PC-9 (cell line): ENCODE measurements at regions not wholly inside any gene's neighbourhood (a gene's known extent, or its start where the extent isn't known, plus 50 kb on each side); places are given as distances from the start of the nearest gene placed in this dataset.

Source experiments
- BruUV-seq: library from RNA; stranded (reverse); fragments of 400-500 nt; replicated peaks from 2 replicates; lab custom pipeline; 2021; lab: Mats Ljungman, UMichigan
- CTCF ChIA-PET: fragments of 300-600 bp; sonication (Branson Sonifier 250); formaldehyde crosslinking; loops from one replicate; lab custom pipeline; 2022; ENCODE audit warnings: antibody characterized with exemption; lab: Charles Lee
- POLR2A ChIA-PET: fragments of 300-600 bp; sonication (Branson Sonifier 250); formaldehyde crosslinking; loops from one replicate; lab custom pipeline; 2022; ENCODE audit warnings: antibody characterized with exemption; ENCODE audit not compliant: unreplicated experiment; lab: Charles Lee
- DNase-seq, 2 experiments: peaks; one replicate each; pipeline versions ENCODE4 v3.0.0 to v3.0.0-alpha.2; 2015 to 2022; ENCODE audit warnings: mixed read lengths in 1 of 2
- H2AFZ ChIP-seq: fragments of 200-600 bp; sonication (generic); 2 replicates; pipeline ENCODE4 v1.8.1; 2017; ENCODE audit warnings: antibody characterized with exemption
- H3F3A ChIP-seq: fragments of 200-600 bp; sonication (generic); 2 replicates; pipeline ENCODE4 v1.8.1; 2017; ENCODE audit warnings: antibody characterized with exemption, mild to moderate bottlenecking, low read depth; ENCODE audit not compliant: insufficient read depth
- H3K27ac ChIP-seq: fragments of 200-600 bp; sonication (generic); 2 replicates; pipeline ENCODE4 v1.6.1; 2016; ENCODE audit warnings: mixed run types
- H3K27me3 ChIP-seq: fragments of 200-600 bp; sonication (generic); 2 replicates; pipeline ENCODE4 v1.6.1; 2016; ENCODE audit warnings: low read depth, mixed run types; ENCODE audit not compliant: insufficient read depth
- H3K36me3 ChIP-seq: fragments of 200-600 bp; sonication (generic); 2 replicates; pipeline ENCODE4 v1.6.1; 2016; ENCODE audit warnings: low read depth, mixed run types
- H3K4me1 ChIP-seq: fragments of 200-600 bp; sonication (generic); replicated peaks from 2 replicates; pipeline ENCODE4 v1.6.1; 2016; ENCODE audit warnings: mixed run types; ENCODE audit not compliant: insufficient read depth
- H3K4me2 ChIP-seq: fragments of 200-600 bp; sonication (generic); 2 replicates; pipeline ENCODE4 v1.6.1; 2017; ENCODE audit warnings: mixed run types
- H3K4me3 ChIP-seq: fragments of 200-600 bp; sonication (generic); 2 replicates; pipeline ENCODE4 v1.6.1; 2016; ENCODE audit warnings: mixed run types
- H3K79me2 ChIP-seq: fragments of 200-600 bp; sonication (generic); 2 replicates; pipeline ENCODE4 v1.6.1; 2017; ENCODE audit warnings: low read depth, mixed run types
- H3K9me2 ChIP-seq: fragments of 200-600 bp; sonication (generic); 2 replicates; pipeline ENCODE4 v1.8.1; 2017; ENCODE audit warnings: mild to moderate bottlenecking; ENCODE audit not compliant: insufficient read depth
- H3K9me3 ChIP-seq: fragments of 200-600 bp; sonication (generic); 2 replicates; pipeline ENCODE4 v1.8.1; 2016; ENCODE audit warnings: low read depth; ENCODE audit not compliant: insufficient read depth
- H4K20me1 ChIP-seq: fragments of 200-600 bp; sonication (generic); 2 replicates; pipeline ENCODE4 v1.8.1; 2017; ENCODE audit not compliant: insufficient read depth
- EZH2 ChIP-seq: fragments of 200-600 bp; sonication (generic); IDR thresholded peaks from 2 replicates; pipeline ENCODE4 v1.8.0; 2017; ENCODE audit warnings: antibody characterized with exemption, low read depth
- intact Hi-C: fragments of 100-400 bp; cut with micrococcal nuclease; formaldehyde crosslinking; loops from one replicate; pipeline ENCODE4 v1.10.0; 2022; ENCODE audit not compliant: unreplicated experiment
- TF ChIP-seq, protein P1 (sequence below): fragments of 200-600 bp; sonication (generic); conservative IDR thresholded peaks from 2 replicates; pipeline ENCODE4 v1.6.1; 2017; ENCODE audit warnings: mixed run types, antibody characterized with exemption, mild to moderate bottlenecking, moderate library complexity

DNA sequence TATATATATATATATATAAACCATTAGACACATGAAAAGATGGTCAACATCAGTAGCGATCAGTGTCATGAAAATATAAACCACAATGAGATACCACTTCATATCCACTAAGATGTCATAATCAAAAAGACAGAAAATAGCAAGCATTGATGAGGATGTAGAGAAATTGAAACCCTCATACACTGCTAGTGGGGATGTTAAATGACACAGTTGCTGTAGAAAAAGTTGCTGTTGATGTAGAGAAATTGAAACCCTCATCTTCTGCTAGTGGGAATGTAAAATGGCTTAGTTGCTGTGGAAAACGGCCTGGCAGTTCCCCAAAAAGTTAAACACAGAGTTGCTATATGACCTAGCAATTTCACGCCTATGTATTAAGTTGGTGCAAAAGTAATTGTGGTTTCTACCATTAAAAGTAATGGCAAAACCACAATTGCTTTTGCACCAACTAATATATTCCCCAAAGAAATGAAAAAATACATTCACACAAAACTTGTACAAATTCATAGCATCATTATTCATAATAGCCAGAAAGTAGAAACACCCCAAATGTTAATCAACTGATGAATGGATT lies 120.5 kb upstream of the ZWINT start:
- no peak overlapping the region for H3K4me3 ChIP-seq
- DNase-seq = no peak
- H3K27me3 ChIP-seq = no peaks in the 10 kb centered on the region
- no peaks in the 10 kb centered on the region for H3K4me1 ChIP-seq
- ChIA-PET CTCF (no interaction called here), POLR2A (no interaction called here)
- intact Hi-C loops = no loop called here
- no peaks in the 10 kb centered on the region for H3K79me2 ChIP-seq
- H3K27ac ChIP-seq = no peak overlapping the region
- no peaks in the 10 kb centered on the region for H3K9me3 ChIP-seq
- BruUV-seq = no TSS peak
- no peaks in the 10 kb centered on the region for H3K36me3 ChIP-seq
- TF ChIP-seq EZH2 = no peak
- TF ChIP-seq, protein P1, sequence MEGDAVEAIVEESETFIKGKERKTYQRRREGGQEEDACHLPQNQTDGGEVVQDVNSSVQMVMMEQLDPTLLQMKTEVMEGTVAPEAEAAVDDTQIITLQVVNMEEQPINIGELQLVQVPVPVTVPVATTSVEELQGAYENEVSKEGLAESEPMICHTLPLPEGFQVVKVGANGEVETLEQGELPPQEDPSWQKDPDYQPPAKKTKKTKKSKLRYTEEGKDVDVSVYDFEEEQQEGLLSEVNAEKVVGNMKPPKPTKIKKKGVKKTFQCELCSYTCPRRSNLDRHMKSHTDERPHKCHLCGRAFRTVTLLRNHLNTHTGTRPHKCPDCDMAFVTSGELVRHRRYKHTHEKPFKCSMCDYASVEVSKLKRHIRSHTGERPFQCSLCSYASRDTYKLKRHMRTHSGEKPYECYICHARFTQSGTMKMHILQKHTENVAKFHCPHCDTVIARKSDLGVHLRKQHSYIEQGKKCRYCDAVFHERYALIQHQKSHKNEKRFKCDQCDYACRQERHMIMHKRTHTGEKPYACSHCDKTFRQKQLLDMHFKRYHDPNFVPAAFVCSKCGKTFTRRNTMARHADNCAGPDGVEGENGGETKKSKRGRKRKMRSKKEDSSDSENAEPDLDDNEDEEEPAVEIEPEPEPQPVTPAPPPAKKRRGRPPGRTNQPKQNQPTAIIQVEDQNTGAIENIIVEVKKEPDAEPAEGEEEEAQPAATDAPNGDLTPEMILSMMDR = no peak
- H3K4me2 ChIP-seq = no peak overlapping the region
- H4K20me1 ChIP-seq = no peaks in the 10 kb centered on the region
- H3F3A ChIP-seq = no peaks in the 10 kb centered on the region
- H3K9me2 ChIP-seq = no peaks in the 10 kb centered on the region
- H2AFZ ChIP-seq = no peak overlapping the region

DNA sequence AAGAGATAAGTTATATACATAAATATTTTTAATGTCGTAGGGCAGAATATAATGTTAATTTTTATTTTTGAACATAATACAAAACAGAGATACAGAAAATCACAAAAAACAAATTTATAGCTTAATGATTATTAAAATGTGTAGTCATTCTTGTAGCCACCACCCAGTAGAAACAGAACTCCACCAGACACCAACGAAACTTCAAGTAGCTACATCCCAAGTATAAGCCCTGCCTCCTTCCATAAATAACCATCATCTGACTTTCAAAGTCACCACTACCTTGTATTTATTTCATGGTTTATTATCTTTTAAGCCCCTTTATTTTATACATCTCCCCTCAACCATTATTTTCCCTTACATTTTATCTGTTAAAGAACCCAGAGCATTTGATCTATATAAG lies 111.9 kb upstream of the ZWINT start:
- no TSS peak for BruUV-seq
- Histone ChIP-seq H3K36me3 (no peaks in the 10 kb centered on the region), H3K27ac (no peak overlapping the region), H3K9me3 (no peaks in the 10 kb centered on the region), H3K9me2 (no peaks in the 10 kb centered on the region; the same call in 1 of the 2 replicates), H3K79me2 (no peaks in the 10 kb centered on the region), H4K20me1 (no peaks in the 10 kb centered on the region), H3K4me1 (no peaks in the 10 kb centered on the region), H3K27me3 (no peaks in the 10 kb centered on the region), H3K4me2 (no peak overlapping the region), H2AFZ (no peak overlapping the region), H3K4me3 (no peak overlapping the region), H3F3A (no peaks in the 10 kb centered on the region)
- intact Hi-C loops = no loop called here
- DNase-seq = no peak
- ChIA-PET CTCF (no interaction called here), POLR2A (no interaction called here)
- TF ChIP-seq EZH2 = no peak
- TF ChIP-seq, protein P1 = no peak

DNA sequence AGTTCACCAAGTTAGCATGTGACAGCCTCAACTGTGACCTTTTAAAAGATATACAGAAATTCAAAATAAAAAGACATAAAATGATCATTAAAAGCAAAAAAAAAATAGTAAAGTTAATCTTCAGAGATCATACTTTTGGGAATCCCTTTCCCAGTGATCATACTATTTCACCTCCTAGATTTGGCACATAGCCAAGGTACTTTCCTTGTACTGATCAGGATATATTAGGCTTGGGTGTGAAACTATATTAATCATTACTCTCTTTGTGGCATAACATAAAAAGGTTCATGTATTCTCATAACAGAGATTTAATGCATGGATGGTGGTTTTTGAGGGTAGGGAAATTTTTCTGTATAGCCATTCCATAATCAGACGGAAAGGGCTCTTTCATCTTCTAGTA lies 109.6 kb upstream of the ZWINT start:
- ChIA-PET POLR2A (no interaction called here), CTCF (no interaction called here)
- Histone ChIP-seq H4K20me1 (no peaks in the 10 kb centered on the region), H3K79me2 (no peaks in the 10 kb centered on the region), H3K4me1 (no peaks in the 10 kb centered on the region), H3F3A (no peaks in the 10 kb centered on the region), H3K4me3 (no peak overlapping the region), H3K36me3 (no peaks in the 10 kb centered on the region), H3K9me2 (no peaks in the 10 kb centered on the region), H2AFZ (no peak overlapping the region), H3K27ac (no peak overlapping the region), H3K9me3 (no peaks in the 10 kb centered on the region), H3K4me2 (no peak overlapping the region), H3K27me3 (no peaks in the 10 kb centered on the region)
- intact Hi-C loops = no loop called here
- no peak for TF ChIP-seq EZH2
- TF ChIP-seq, protein P1 = no peak
- no peak for DNase-seq
- no TSS peak for BruUV-seq
